HepG2 (cell line): ENCODE measurements at regions not wholly inside any gene's neighbourhood (a gene's known extent, or its start where the extent isn't known, plus 50 kb on each side); places are given as distances from the start of the nearest gene placed in this dataset.

Source experiments
- DBP ChIP-seq: sonication (generic); formaldehyde crosslinking; IDR thresholded peaks from 2 replicates; pipeline ENCODE4 v1.4.0; 2020; ENCODE audit warnings: missing genetic modification reagents; ENCODE audit errors: not compliant biosample characterization
- DNMT1 ChIP-seq: sonication (generic); formaldehyde crosslinking; IDR thresholded peaks from 2 replicates; pipeline ENCODE4 v1.5.1; 2020; ENCODE audit warnings: mild to moderate bottlenecking, missing genetic modification reagents
- ISX ChIP-seq: sonication (generic); formaldehyde crosslinking; conservative IDR thresholded peaks from 2 replicates; pipeline ENCODE4 v1.5.0; 2020; ENCODE audit warnings: missing genetic modification reagents
- NCOA2 ChIP-seq: sonication (generic); formaldehyde crosslinking; IDR thresholded peaks from 2 replicates; pipeline ENCODE4 v1.8.0; 2022; ENCODE audit warnings: inconsistent platforms
- NFATC3 ChIP-seq: sonication (generic); formaldehyde crosslinking; IDR thresholded peaks from 2 replicates; pipeline ENCODE4 v1.5.1; 2020; ENCODE audit warnings: mild to moderate bottlenecking, missing genetic modification reagents
- NPAS2 ChIP-seq: sonication (generic); formaldehyde crosslinking; IDR thresholded peaks from 2 replicates; pipeline ENCODE4 v1.8.0; 2022; ENCODE audit warnings: mild to moderate bottlenecking, missing genetic modification reagents, borderline replicate concordance
- PITX1 ChIP-seq: sonication (generic); formaldehyde crosslinking; IDR thresholded peaks from 2 replicates; pipeline ENCODE4 v1.5.1; 2020; ENCODE audit warnings: mild to moderate bottlenecking, missing genetic modification reagents
- SP4 ChIP-seq: sonication (generic); formaldehyde crosslinking; IDR thresholded peaks from 2 replicates; pipeline ENCODE4 v1.8.1; 2023; ENCODE audit warnings: mild to moderate bottlenecking, missing genetic modification reagents
- ZFAT ChIP-seq: sonication (generic); formaldehyde crosslinking; conservative IDR thresholded peaks from 2 replicates; pipeline ENCODE4 v1.8.1; 2023; ENCODE audit warnings: missing genetic modification reagents, inconsistent platforms
- ZNF10 ChIP-seq: sonication (generic); formaldehyde crosslinking; IDR thresholded peaks from 2 replicates; pipeline ENCODE4 v1.4.0; 2020; ENCODE audit warnings: mild to moderate bottlenecking, low read depth, missing genetic modification reagents, borderline replicate concordance
- ZNF441 ChIP-seq: sonication (generic); formaldehyde crosslinking; IDR thresholded peaks from 2 replicates; pipeline ENCODE4 v1.7.0; 2021; ENCODE audit warnings: missing genetic modification reagents, borderline replicate concordance
- ZNF564 ChIP-seq: sonication (generic); formaldehyde crosslinking; IDR thresholded peaks from 2 replicates; pipeline ENCODE4 v1.8.1; 2023; ENCODE audit warnings: mild to moderate bottlenecking, missing genetic modification reagents
- ZNF7 ChIP-seq: IDR thresholded peaks from 2 replicates; pipeline ENCODE4 v1.6.1; 2016; ENCODE audit warnings: missing biosample characterization, missing genetic modification reagents
- ZNF850 ChIP-seq: sonication (generic); formaldehyde crosslinking; conservative IDR thresholded peaks from 2 replicates; pipeline ENCODE4 v1.9.0; 2021; ENCODE audit warnings: mild to moderate bottlenecking, missing genetic modification reagents
- TF ChIP-seq, protein P1 (sequence below): sonication (generic); formaldehyde crosslinking; conservative IDR thresholded peaks from 2 replicates; pipeline ENCODE4 v1.4.0; 2020; ENCODE audit warnings: mild to moderate bottlenecking, missing genetic modification reagents, moderate library complexity
- TF ChIP-seq, protein P2 (sequence below): sonication (generic); formaldehyde crosslinking; IDR thresholded peaks from 2 replicates; pipeline ENCODE4 v1.8.1; 2023; ENCODE audit warnings: mild to moderate bottlenecking, missing genetic modification reagents
- TF ChIP-seq, protein P3 (sequence below): sonication (generic); formaldehyde crosslinking; IDR thresholded peaks from 2 replicates; pipeline ENCODE4 v1.4.0; 2020; ENCODE audit warnings: missing genetic modification reagents

- TF ChIP-seq, protein P1, sequence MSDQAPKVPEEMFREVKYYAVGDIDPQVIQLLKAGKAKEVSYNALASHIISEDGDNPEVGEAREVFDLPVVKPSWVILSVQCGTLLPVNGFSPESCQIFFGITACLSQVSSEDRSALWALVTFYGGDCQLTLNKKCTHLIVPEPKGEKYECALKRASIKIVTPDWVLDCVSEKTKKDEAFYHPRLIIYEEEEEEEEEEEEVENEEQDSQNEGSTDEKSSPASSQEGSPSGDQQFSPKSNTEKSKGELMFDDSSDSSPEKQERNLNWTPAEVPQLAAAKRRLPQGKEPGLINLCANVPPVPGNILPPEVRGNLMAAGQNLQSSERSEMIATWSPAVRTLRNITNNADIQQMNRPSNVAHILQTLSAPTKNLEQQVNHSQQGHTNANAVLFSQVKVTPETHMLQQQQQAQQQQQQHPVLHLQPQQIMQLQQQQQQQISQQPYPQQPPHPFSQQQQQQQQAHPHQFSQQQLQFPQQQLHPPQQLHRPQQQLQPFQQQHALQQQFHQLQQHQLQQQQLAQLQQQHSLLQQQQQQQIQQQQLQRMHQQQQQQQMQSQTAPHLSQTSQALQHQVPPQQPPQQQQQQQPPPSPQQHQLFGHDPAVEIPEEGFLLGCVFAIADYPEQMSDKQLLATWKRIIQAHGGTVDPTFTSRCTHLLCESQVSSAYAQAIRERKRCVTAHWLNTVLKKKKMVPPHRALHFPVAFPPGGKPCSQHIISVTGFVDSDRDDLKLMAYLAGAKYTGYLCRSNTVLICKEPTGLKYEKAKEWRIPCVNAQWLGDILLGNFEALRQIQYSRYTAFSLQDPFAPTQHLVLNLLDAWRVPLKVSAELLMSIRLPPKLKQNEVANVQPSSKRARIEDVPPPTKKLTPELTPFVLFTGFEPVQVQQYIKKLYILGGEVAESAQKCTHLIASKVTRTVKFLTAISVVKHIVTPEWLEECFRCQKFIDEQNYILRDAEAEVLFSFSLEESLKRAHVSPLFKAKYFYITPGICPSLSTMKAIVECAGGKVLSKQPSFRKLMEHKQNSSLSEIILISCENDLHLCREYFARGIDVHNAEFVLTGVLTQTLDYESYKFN (CRISPR knock-in tag): peak; percentile 25
- no peak for TF ChIP-seq NPAS2 (CRISPR knock-in tag)
- no peak for TF ChIP-seq ZNF10
- peak; percentile 71 for TF ChIP-seq NCOA2 (CRISPR knock-in tag)
- TF ChIP-seq ZNF850 (CRISPR knock-in tag): no peak
- TF ChIP-seq ISX (CRISPR knock-in tag): no peak
- no peak for TF ChIP-seq DNMT1 (CRISPR knock-in tag)
- TF ChIP-seq ZNF564: peak; percentile 21; the same call in 1 of the 2 replicates
- peak; percentile 47; the same call in 1 of the 2 replicates for TF ChIP-seq PITX1 (CRISPR knock-in tag)
- no peak for TF ChIP-seq ZNF441 (CRISPR knock-in tag)
- no peak for TF ChIP-seq DBP (CRISPR knock-in tag)
- no peak for TF ChIP-seq NFATC3 (CRISPR knock-in tag)
- TF ChIP-seq ZFAT (CRISPR knock-in tag): no peak
- TF ChIP-seq, protein P2, sequence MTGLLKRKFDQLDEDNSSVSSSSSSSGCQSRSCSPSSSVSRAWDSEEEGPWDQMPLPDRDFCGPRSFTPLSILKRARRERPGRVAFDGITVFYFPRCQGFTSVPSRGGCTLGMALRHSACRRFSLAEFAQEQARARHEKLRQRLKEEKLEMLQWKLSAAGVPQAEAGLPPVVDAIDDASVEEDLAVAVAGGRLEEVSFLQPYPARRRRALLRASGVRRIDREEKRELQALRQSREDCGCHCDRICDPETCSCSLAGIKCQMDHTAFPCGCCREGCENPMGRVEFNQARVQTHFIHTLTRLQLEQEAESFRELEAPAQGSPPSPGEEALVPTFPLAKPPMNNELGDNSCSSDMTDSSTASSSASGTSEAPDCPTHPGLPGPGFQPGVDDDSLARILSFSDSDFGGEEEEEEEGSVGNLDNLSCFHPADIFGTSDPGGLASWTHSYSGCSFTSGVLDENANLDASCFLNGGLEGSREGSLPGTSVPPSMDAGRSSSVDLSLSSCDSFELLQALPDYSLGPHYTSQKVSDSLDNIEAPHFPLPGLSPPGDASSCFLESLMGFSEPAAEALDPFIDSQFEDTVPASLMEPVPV: 0 out of 2 replicates have a peak, but pooled peaks have one; percentile 28
- TF ChIP-seq, protein P3, sequence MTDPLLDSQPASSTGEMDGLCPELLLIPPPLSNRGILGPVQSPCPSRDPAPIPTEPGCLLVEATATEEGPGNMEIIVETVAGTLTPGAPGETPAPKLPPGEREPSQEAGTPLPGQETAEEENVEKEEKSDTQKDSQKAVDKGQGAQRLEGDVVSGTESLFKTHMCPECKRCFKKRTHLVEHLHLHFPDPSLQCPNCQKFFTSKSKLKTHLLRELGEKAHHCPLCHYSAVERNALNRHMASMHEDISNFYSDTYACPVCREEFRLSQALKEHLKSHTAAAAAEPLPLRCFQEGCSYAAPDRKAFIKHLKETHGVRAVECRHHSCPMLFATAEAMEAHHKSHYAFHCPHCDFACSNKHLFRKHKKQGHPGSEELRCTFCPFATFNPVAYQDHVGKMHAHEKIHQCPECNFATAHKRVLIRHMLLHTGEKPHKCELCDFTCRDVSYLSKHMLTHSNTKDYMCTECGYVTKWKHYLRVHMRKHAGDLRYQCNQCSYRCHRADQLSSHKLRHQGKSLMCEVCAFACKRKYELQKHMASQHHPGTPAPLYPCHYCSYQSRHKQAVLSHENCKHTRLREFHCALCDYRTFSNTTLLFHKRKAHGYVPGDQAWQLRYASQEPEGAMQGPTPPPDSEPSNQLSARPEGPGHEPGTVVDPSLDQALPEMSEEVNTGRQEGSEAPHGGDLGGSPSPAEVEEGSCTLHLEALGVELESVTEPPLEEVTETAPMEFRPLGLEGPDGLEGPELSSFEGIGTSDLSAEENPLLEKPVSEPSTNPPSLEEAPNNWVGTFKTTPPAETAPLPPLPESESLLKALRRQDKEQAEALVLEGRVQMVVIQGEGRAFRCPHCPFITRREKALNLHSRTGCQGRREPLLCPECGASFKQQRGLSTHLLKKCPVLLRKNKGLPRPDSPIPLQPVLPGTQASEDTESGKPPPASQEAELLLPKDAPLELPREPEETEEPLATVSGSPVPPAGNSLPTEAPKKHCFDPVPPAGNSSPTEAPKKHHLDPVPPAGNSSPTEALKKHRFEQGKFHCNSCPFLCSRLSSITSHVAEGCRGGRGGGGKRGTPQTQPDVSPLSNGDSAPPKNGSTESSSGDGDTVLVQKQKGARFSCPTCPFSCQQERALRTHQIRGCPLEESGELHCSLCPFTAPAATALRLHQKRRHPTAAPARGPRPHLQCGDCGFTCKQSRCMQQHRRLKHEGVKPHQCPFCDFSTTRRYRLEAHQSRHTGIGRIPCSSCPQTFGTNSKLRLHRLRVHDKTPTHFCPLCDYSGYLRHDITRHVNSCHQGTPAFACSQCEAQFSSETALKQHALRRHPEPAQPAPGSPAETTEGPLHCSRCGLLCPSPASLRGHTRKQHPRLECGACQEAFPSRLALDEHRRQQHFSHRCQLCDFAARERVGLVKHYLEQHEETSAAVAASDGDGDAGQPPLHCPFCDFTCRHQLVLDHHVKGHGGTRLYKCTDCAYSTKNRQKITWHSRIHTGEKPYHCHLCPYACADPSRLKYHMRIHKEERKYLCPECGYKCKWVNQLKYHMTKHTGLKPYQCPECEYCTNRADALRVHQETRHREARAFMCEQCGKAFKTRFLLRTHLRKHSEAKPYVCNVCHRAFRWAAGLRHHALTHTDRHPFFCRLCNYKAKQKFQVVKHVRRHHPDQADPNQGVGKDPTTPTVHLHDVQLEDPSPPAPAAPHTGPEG: no peak
- 0 out of 2 replicates have a peak, but pooled peaks have one; percentile 25 for TF ChIP-seq SP4 (CRISPR knock-in tag)
- no peak for TF ChIP-seq ZNF7
Measured at GRCh38 chr1:60732977-60733401, 349.4 kb upstream of the NFIA start (continued).
